Suprapubic skin (tissue), 4 donors: ENCODE measurements at regions not wholly inside any gene's neighbourhood (a gene's known extent, or its start where the extent isn't known, plus 50 kb on each side); places are given as distances from the start of the nearest gene placed in this dataset.

Experiments
- CTCF ChIP-seq, 2 donors: fragments of 200-600 bp in 1 of 2; fragments of 450-650 bp in 1 of 2; sonication (generic) in 1 of 2; IDR thresholded peaks; one replicate each; pipeline ENCODE4 v1.5.1; 2016 to 2019; ENCODE audit warnings: antibody characterized with exemption in 2 of 2, mild to moderate bottlenecking in 1 of 2, moderate library complexity in 1 of 2
- EP300 ChIP-seq: sonication (generic); formaldehyde crosslinking; IDR thresholded peaks from one replicate; pipeline ENCODE4 v1.6.1; 2017; ENCODE audit warnings: antibody characterized with exemption
- POLR2A ChIP-seq, 2 donors: fragments of 450-650 bp; IDR thresholded peaks; one replicate each; pipeline ENCODE4 v1.6.1; 2017; ENCODE audit warnings: antibody characterized with exemption in 2 of 2, mild to moderate bottlenecking in 2 of 2, moderate library complexity in 2 of 2
- POLR2AphosphoS5 ChIP-seq, 3 donors: sonication (generic); formaldehyde crosslinking; IDR thresholded peaks; one replicate each; pipeline ENCODE4 v1.6.1; 2017; ENCODE audit warnings: antibody characterized with exemption in 3 of 3

DNA sequence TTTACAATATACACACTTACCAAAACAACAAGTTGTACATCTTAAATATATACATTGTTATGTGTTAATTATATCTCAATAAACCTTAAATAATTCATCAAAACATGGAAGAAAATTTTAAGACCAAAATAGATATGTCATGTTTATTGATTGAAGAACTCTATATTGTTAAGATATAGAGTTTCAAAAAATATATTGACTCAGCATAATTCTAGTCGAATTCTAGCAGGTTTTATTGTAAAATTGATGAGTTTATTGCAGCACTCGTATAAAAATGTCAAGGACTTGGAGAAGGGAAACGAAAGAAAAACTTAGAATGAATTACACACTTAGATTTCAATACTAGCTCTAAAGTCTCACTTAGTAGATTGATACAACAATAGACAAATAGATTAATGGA is 575.4 kb upstream of the SORCS1 start:
- TF ChIP-seq CTCF (IDR thresholded peaks at IDR 0.05) (no peak), EP300 (no peak), POLR2AphosphoS5 (IDR thresholded peaks at IDR 0.05) (no peak), POLR2A (IDR thresholded peaks at IDR 0.05) (no peak)
